GM18498 (cell line): ENCODE measurements at regions not wholly inside any gene's neighbourhood (a gene's known extent, or its start where the extent isn't known, plus 50 kb on each side); places are given as distances from the start of the nearest gene placed in this dataset.
"Not testable (repeated sequence)": the region's sequence is repeated elsewhere in the genome, so short reads cannot be mapped to it uniquely, and the experiment has no call there.

Experiments
- ATAC-seq: cut with Tn5 transposase; IDR thresholded peaks from one replicate; pipeline ENCODE4 v1.9.1; 2021; ENCODE audit warnings: mild to moderate bottlenecking, moderate library complexity; ENCODE audit not compliant: unreplicated experiment

GRCh38 chr1:178020968-178021640, 51.2 kb upstream of the SEC16B start:
- no peak for ATAC-seq

- ATAC-seq: no peak
Measured at GRCh38 chr1:178021950-178022349, 52.1 kb upstream of the SEC16B start.

GRCh38 chr1:178023181-178023618, 53.3 kb upstream of the SEC16B start:
- no peak for ATAC-seq

GRCh38 chr1:178024504-178024903, 54.6 kb upstream of the SEC16B start:
- no peak for ATAC-seq

- ATAC-seq: no peak
Measured at GRCh38 chr1:178025613-178026356, 55.9 kb upstream of the SEC16B start.

GRCh38 chr1:178028841-178029481, 59.1 kb upstream of the SEC16B start:
- no peak for ATAC-seq

GRCh38 chr1:178030467-178030866, 60.6 kb upstream of the SEC16B start:
- no peak for ATAC-seq

GRCh38 chr1:178031856-178032320, 62.0 kb upstream of the RASAL2 start:
- ATAC-seq: peak; percentile 87

- no peak for ATAC-seq
Measured at GRCh38 chr1:178033019-178033418, 60.9 kb upstream of the RASAL2 start.

GRCh38 chr1:178034676-178035075, 59.2 kb upstream of the RASAL2 start:
- no peak for ATAC-seq

GRCh38 chr1:178036090-178036489, 57.8 kb upstream of the RASAL2 start:
- no peak for ATAC-seq

- ATAC-seq: peak; percentile 40
Measured at GRCh38 chr1:178037510-178038253, 56.2 kb upstream of the RASAL2 start.

GRCh38 chr1:178038372-178038771, 55.5 kb upstream of the RASAL2 start:
- ATAC-seq: no peak

GRCh38 chr1:178039891-178040290, 54.0 kb upstream of the RASAL2 start:
- no peak for ATAC-seq

- ATAC-seq: not testable (repeated sequence)
Measured at GRCh38 chr1:178043940-178044339, 50.0 kb upstream of the RASAL2 start.
